Keratinocyte (primary cell): ENCODE measurements at regions not wholly inside any gene's neighbourhood (a gene's known extent, or its start where the extent isn't known, plus 50 kb on each side); places are given as distances from the start of the nearest gene placed in this dataset.

ENCODE experiments used
- DNase-seq: peaks from one replicate; pipeline ENCODE4 v3.0.0-alpha.2; 2011; ENCODE audit warnings: low read depth, missing footprints, low spot score
- FAIRE-seq: peaks from 2 replicates; lab custom pipeline; 2011; peaks lifted over from hg19 to GRCh38; lab: Jason Lieb, UNC
- H2AFZ ChIP-seq: 2 replicates; pipeline ENCODE4 v1.6.0; 2012; ENCODE audit warnings: low read length, control low read depth, inconsistent platforms; ENCODE audit not compliant: control insufficient read depth
- H3K27ac ChIP-seq: 2 replicates; pipeline ENCODE4 v1.5.1; 2011; ENCODE audit warnings: low read length; ENCODE audit not compliant: control insufficient read depth, insufficient read depth
- H3K27me3 ChIP-seq: 3 replicates; pipeline ENCODE4 v1.6.0; 2011; ENCODE audit warnings: low read length; ENCODE audit not compliant: control insufficient read depth, insufficient read depth; ENCODE audit errors: extremely low read depth
- H3K36me3 ChIP-seq, 2 experiments: 2 replicates in 1 of 2; 3 replicates in 1 of 2; pipeline ENCODE4 v1.5.1; 2011; ENCODE audit warnings: low read length in 2 of 2, mild to moderate bottlenecking in 1 of 2; ENCODE audit not compliant: control insufficient read depth in 2 of 2, insufficient read depth in 2 of 2; ENCODE audit errors: extremely low read depth in 1 of 2
- H3K4me1 ChIP-seq: 3 replicates; pipeline ENCODE4 v1.5.1; 2011; ENCODE audit warnings: low read length; ENCODE audit not compliant: control insufficient read depth, insufficient read depth; ENCODE audit errors: extremely low read depth
- H3K4me2 ChIP-seq: 3 replicates; pipeline ENCODE4 v1.6.0; 2011; ENCODE audit warnings: low read depth, low read length; ENCODE audit not compliant: control insufficient read depth, insufficient read depth; ENCODE audit errors: extremely low read depth
- H3K4me3 ChIP-seq, 3 experiments: fragments of 200-600 bp in 1 of 3; sonication (generic) in 1 of 3; 2 replicates in 2 of 3; 3 replicates in 1 of 3; pipeline ENCODE4 v1.5.1; 2011 to 2016; ENCODE audit warnings: low read length in 3 of 3, mild to moderate bottlenecking in 3 of 3, control low read depth in 2 of 3, inconsistent platforms in 1 of 3, low read depth in 1 of 3, mixed read lengths in 1 of 3, mixed run types in 1 of 3, moderate library complexity in 1 of 3; ENCODE audit not compliant: control insufficient read depth in 2 of 3, insufficient read depth in 2 of 3; ENCODE audit errors: extremely low read depth in 1 of 3
- H3K79me2 ChIP-seq: 2 replicates; pipeline ENCODE4 v1.6.0; 2012; ENCODE audit warnings: low read length; ENCODE audit not compliant: control insufficient read depth, insufficient read depth
- H3K9ac ChIP-seq: 3 replicates; pipeline ENCODE4 v1.6.0; 2011; ENCODE audit warnings: low read length; ENCODE audit not compliant: control insufficient read depth, insufficient read depth; ENCODE audit errors: extremely low read depth
- H3K9me1 ChIP-seq: 3 replicates; pipeline ENCODE4 v1.6.0; 2011; ENCODE audit warnings: low read length; ENCODE audit not compliant: control insufficient read depth, insufficient read depth; ENCODE audit errors: extremely low read depth
- H3K9me3 ChIP-seq: 2 replicates; pipeline ENCODE4 v1.5.1; 2012; ENCODE audit warnings: low read depth, low read length; ENCODE audit not compliant: control insufficient read depth
- H4K20me1 ChIP-seq: 3 replicates; pipeline ENCODE4 v1.6.0; 2011; ENCODE audit warnings: low read length; ENCODE audit not compliant: control insufficient read depth, insufficient read depth; ENCODE audit errors: extremely low read depth
- CTCF ChIP-seq, 3 experiments: IDR thresholded peaks in 1 of 3; conservative IDR thresholded peaks in 1 of 3; optimal IDR thresholded peaks in 1 of 3; 2 replicates in 2 of 3; 3 replicates in 1 of 3; pipeline versions ENCODE3 to v1.5.1; 2011; ENCODE audit warnings: low read length in 3 of 3, mild to moderate bottlenecking in 3 of 3, moderate library complexity in 2 of 3, control low read depth in 1 of 3, inconsistent platforms in 1 of 3; ENCODE audit not compliant: insufficient read depth in 2 of 3; ENCODE audit errors: extremely low read depth in 1 of 3
- EZH2 ChIP-seq: IDR thresholded peaks from one replicate; pipeline ENCODE4 v1.6.1; 2012; ENCODE audit warnings: inconsistent platforms, mild to moderate bottlenecking, low read length, moderate library complexity
- dilution Hi-C: fragments of 300-500 bp; cut with MboI; formaldehyde crosslinking; loops from one replicate; pipeline ENCODE4 v1.7.0; 2020; ENCODE audit warnings: low sequenced_read_pairs; ENCODE audit not compliant: extremely low pct_ligation_motif_present

- Histone ChIP-seq H3K79me2 (no peaks in the 10 kb centered on the region), H3K27me3 (no peaks in the 10 kb centered on the region), H2AFZ (no peak overlapping the region), H3K4me1 (no peaks in the 10 kb centered on the region), H3K4me3 (no peak overlapping the region), H3K36me3 (no peaks in the 10 kb centered on the region), H3K4me2 (no peak overlapping the region), H3K9me3 (no peaks in the 10 kb centered on the region), H3K9me1 (no peaks in the 10 kb centered on the region), H4K20me1 (no peaks in the 10 kb centered on the region), H3K27ac (no peak overlapping the region), H3K9ac (no peak overlapping the region)
- dilution Hi-C loops: no loop called here
- peak; percentile 61 for FAIRE-seq
- TF ChIP-seq EZH2 (no peak), CTCF (optimal IDR thresholded peaks at IDR 0.05 in 1 of 3, IDR thresholded peaks at IDR 0.05 in 1 of 3, conservative IDR thresholded peaks at IDR 0.05 in 1 of 3; ENCODE audit: extremely low read depth in 1 of 3, insufficient read depth in 2 of 3, low read length in 3 of 3) (peak; percentile 77 to 91 (median 88))
- no peak for DNase-seq
Measured at GRCh38 chr19:30682999-30683536, 310.9 kb downstream of the ZNF536 start.

GRCh38 chr19:30682146-30682998 is 310.2 kb downstream of the ZNF536 start:
- H3K9ac ChIP-seq: no peak overlapping the region
- no peaks in the 10 kb centered on the region for H3K9me1 ChIP-seq
- H3K27me3 ChIP-seq: no peaks in the 10 kb centered on the region
- no peaks in the 10 kb centered on the region for H3K4me1 ChIP-seq
- H3K36me3 ChIP-seq: no peaks in the 10 kb centered on the region
- no peaks in the 10 kb centered on the region for H3K79me2 ChIP-seq
- DNase-seq (no peak), FAIRE-seq (no peak)
- H3K9me3 ChIP-seq: no peaks in the 10 kb centered on the region
- H4K20me1 ChIP-seq: no peaks in the 10 kb centered on the region
- no peak for TF ChIP-seq CTCF (optimal IDR thresholded peaks at IDR 0.05 in 1 of 3, IDR thresholded peaks at IDR 0.05 in 1 of 3, conservative IDR thresholded peaks at IDR 0.05 in 1 of 3; ENCODE audit: extremely low read depth in 1 of 3, insufficient read depth in 2 of 3, low read length in 3 of 3)
- no peak for TF ChIP-seq EZH2
- dilution Hi-C loops: no loop called here
- H2AFZ ChIP-seq: no peak overlapping the region
- H3K27ac ChIP-seq: no peak overlapping the region
- no peak overlapping the region for H3K4me3 ChIP-seq
- no peak overlapping the region for H3K4me2 ChIP-seq
